Activated CD8-positive, alpha-beta memory T cell treated with anti-CD3 and anti-CD28 coated beads for 36 hours (primary cell): ENCODE measurements at regions not wholly inside any gene's neighbourhood (a gene's known extent, or its start where the extent isn't known, plus 50 kb on each side); places are given as distances from the start of the nearest gene placed in this dataset.
"Not testable (repeated sequence)": the region's sequence is repeated elsewhere in the genome, so short reads cannot be mapped to it uniquely, and the experiment has no call there.

Experiments
- CTCF ChIA-PET: fragments of 350-600 bp; sonication (Branson Sonifier 250); formaldehyde crosslinking; loops from one replicate; lab custom pipeline; 2021; ENCODE audit warnings: antibody characterized with exemption; lab: Charles Lee
- POLR2A ChIA-PET: fragments of 350-600 bp; sonication (Branson Sonifier 250); formaldehyde crosslinking; loops from one replicate; lab custom pipeline; 2021; ENCODE audit warnings: antibody characterized with exemption; lab: Charles Lee

- ChIA-PET POLR2A (no interaction called here), CTCF (no interaction called here)
Observed at GRCh38 chr5:174542471-174542870, 181.9 kb upstream of the MSX2 start.

GRCh38 chr5:174545926-174546325, 178.5 kb upstream of the MSX2 start:
- ChIA-PET CTCF (no interaction called here), POLR2A (no interaction called here)

- ChIA-PET CTCF (no interaction called here), POLR2A (no interaction called here)
Observed at GRCh38 chr5:174547814-174548213, 176.6 kb upstream of the MSX2 start.

- POLR2A ChIA-PET, result no interaction called here
- CTCF ChIA-PET, result no interaction called here
Observed at GRCh38 chr5:174549254-174549653, 175.1 kb upstream of the MSX2 start.

GRCh38 chr5:174550026-174550425, 174.4 kb upstream of the MSX2 start:
- ChIA-PET CTCF (no interaction called here), POLR2A (no interaction called here)

- ChIA-PET POLR2A (no interaction called here), CTCF (no interaction called here)
Observed at GRCh38 chr5:174552428-174552827, 172.0 kb upstream of the MSX2 start.

- CTCF ChIA-PET, result no interaction called here
Observed at GRCh38 chr5:174553556-174553955, 170.8 kb upstream of the MSX2 start.

GRCh38 chr5:174555726-174556125, 168.7 kb upstream of the MSX2 start:
- POLR2A ChIA-PET, result no interaction called here
- CTCF ChIA-PET, result no interaction called here

More at GRCh38 chr5:174553556-174553955, 170.8 kb upstream of the MSX2 start:
- POLR2A ChIA-PET, result no interaction called here

- CTCF ChIA-PET, result interaction anchor here (0.6 kb wide), 1 partner anchor 136 kb away, joined by 3 read pairs; no protein-coding TSS in a partner anchor
- POLR2A ChIA-PET, result no interaction called here
Observed at GRCh38 chr5:174556756-174557155, 167.6 kb upstream of the MSX2 start.

GRCh38 chr5:174558190-174558589, 166.2 kb upstream of the MSX2 start:
- ChIA-PET CTCF (no interaction called here), POLR2A (no interaction called here)

GRCh38 chr5:174559141-174559540, 165.2 kb upstream of the MSX2 start:
- ChIA-PET CTCF (no interaction called here), POLR2A (no interaction called here)

GRCh38 chr5:174559566-174560090, 164.8 kb upstream of the MSX2 start:
- ChIA-PET POLR2A (no interaction called here), CTCF (no interaction called here)

GRCh38 chr5:174560861-174561260, 163.5 kb upstream of the MSX2 start:
- CTCF ChIA-PET, result no interaction called here
- POLR2A ChIA-PET, result no interaction called here

- POLR2A ChIA-PET, result not testable (repeated sequence)
- CTCF ChIA-PET, result interaction anchor here (0.6 kb wide), 1 partner anchor 860 kb away, joined by 3 read pairs; no protein-coding TSS in a partner anchor
Observed at GRCh38 chr5:174563040-174563439, 161.3 kb upstream of the MSX2 start.

GRCh38 chr5:174563899-174564298, 160.5 kb upstream of the MSX2 start:
- POLR2A ChIA-PET, result no interaction called here
- CTCF ChIA-PET, result no interaction called here

GRCh38 chr5:174567506-174568141, 156.8 kb upstream of the MSX2 start:
- CTCF ChIA-PET, result no interaction called here
- POLR2A ChIA-PET, result no interaction called here

GRCh38 chr5:174570662-174571061, 153.7 kb upstream of the MSX2 start:
- CTCF ChIA-PET, result no interaction called here
- POLR2A ChIA-PET, result no interaction called here

GRCh38 chr5:174571662-174572397, 152.6 kb upstream of the MSX2 start:
- ChIA-PET CTCF (no interaction called here), POLR2A (no interaction called here)

GRCh38 chr5:174572591-174572990, 151.8 kb upstream of the MSX2 start:
- ChIA-PET CTCF (no interaction called here), POLR2A (no interaction called here)

GRCh38 chr5:174573221-174573994, 151.0 kb upstream of the MSX2 start:
- CTCF ChIA-PET, result no interaction called here
- POLR2A ChIA-PET, result no interaction called here
